ENCODE measurements at regions not wholly inside any gene's neighbourhood (a gene's known extent, or its start where the extent isn't known, plus 50 kb on each side); places are given as distances from the start of the nearest gene placed in this dataset.

DNA sequence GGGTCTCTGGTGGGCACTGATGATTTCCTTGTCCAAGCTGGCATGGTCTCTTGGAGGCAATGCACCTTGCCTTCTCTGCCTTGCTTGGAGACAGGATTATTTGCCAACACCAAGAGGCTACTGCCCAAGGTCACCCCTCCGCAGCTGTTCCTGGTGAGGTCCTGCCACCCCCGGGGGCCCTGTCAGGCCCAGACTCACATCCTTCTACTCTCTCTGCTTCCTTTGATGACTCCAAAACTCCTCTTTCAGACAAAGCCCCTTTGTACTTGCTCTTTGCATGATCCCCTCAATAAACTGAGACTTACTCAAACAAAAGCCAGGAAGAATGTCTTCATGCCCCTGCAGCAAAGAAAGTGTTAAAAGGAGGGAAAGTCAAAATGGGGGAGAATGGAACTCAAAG, 137.7 kb downstream of the MEX3B start:
- TF ChIP-seq EZH2phosphoT487 (IDR thresholded peaks at IDR 0.05; ENCODE audit: low read length) (no peak), EZH2 (optimal IDR thresholded peaks at IDR 0.05; ENCODE audit: low read depth, low read length) (no peak)
- TF ChIP-seq, protein P1, sequence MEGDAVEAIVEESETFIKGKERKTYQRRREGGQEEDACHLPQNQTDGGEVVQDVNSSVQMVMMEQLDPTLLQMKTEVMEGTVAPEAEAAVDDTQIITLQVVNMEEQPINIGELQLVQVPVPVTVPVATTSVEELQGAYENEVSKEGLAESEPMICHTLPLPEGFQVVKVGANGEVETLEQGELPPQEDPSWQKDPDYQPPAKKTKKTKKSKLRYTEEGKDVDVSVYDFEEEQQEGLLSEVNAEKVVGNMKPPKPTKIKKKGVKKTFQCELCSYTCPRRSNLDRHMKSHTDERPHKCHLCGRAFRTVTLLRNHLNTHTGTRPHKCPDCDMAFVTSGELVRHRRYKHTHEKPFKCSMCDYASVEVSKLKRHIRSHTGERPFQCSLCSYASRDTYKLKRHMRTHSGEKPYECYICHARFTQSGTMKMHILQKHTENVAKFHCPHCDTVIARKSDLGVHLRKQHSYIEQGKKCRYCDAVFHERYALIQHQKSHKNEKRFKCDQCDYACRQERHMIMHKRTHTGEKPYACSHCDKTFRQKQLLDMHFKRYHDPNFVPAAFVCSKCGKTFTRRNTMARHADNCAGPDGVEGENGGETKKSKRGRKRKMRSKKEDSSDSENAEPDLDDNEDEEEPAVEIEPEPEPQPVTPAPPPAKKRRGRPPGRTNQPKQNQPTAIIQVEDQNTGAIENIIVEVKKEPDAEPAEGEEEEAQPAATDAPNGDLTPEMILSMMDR (IDR thresholded peaks at IDR 0.05; ENCODE audit: low read length) = no peak
- Histone ChIP-seq H3K4me2 (ENCODE audit: low read depth, low read length) (no peak overlapping the region), H3K9me3 (replicated peaks; ENCODE audit: insufficient read depth, low read length) (no peaks in the 10 kb centered on the region), H3K79me2 (ENCODE audit: low read length) (no peaks in the 10 kb centered on the region), H3K27me3 (replicated peaks; ENCODE audit: insufficient read depth, low read length) (no peaks in the 10 kb centered on the region), H3F3A (ENCODE audit: insufficient read depth, low read length) (no peaks in the 10 kb centered on the region), H2AFZ (ENCODE audit: low read length) (no peak overlapping the region), H4K20me1 (ENCODE audit: insufficient read depth, low read length) (no peaks in the 10 kb centered on the region), H3K4me3 (ENCODE audit: low read length) (no peak overlapping the region), H3K9me2 (replicated peaks; ENCODE audit: insufficient read depth, low read length) (no peaks in the 10 kb centered on the region), H3K27ac (ENCODE audit: low read length) (no peak overlapping the region), H3K4me1 (ENCODE audit: low read length) (no peaks in the 10 kb centered on the region), H3K9ac (ENCODE audit: low read length) (no peak overlapping the region), H3K36me3 (replicated peaks; ENCODE audit: insufficient read depth, low read length) (no peaks in the 10 kb centered on the region)
- DNase-seq = no peak

DNA sequence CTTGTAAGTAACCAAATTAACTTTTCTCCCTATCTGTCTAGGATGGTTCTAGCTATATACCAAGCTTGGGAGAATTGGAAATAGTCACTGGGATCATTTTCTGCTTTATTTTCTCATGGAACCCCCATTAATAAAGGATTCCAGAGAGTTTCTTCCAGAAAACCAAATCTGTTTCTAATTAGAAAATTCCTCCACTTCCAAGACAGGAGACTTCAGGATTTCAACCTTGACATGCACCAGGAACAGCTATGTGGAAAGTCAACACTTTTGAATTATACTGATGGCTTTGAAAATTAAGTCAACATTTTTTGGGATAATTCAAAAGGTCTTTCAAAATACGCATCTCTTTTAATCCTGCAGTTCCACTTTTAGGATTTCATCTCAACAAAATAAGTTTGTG, 138.3 kb downstream of the MEX3B start:
- H4K20me1 ChIP-seq (ENCODE audit: insufficient read depth, low read length) = no peaks in the 10 kb centered on the region
- H3K4me1 ChIP-seq (ENCODE audit: low read length) = no peaks in the 10 kb centered on the region
- no peaks in the 10 kb centered on the region for H3F3A ChIP-seq (ENCODE audit: insufficient read depth, low read length)
- no peak for DNase-seq
- no peak overlapping the region for H3K9ac ChIP-seq (ENCODE audit: low read length)
- no peak overlapping the region for H3K4me3 ChIP-seq (ENCODE audit: low read length)
- no peaks in the 10 kb centered on the region for H3K9me3 ChIP-seq (replicated peaks; ENCODE audit: insufficient read depth, low read length)
- no peak overlapping the region for H3K4me2 ChIP-seq (ENCODE audit: low read depth, low read length)
- no peaks in the 10 kb centered on the region for H3K27me3 ChIP-seq (replicated peaks; ENCODE audit: insufficient read depth, low read length)
- no peak overlapping the region for H2AFZ ChIP-seq (ENCODE audit: low read length)
- no peak overlapping the region for H3K27ac ChIP-seq (ENCODE audit: low read length)
- H3K36me3 ChIP-seq (replicated peaks; ENCODE audit: insufficient read depth, low read length) = no peaks in the 10 kb centered on the region
- H3K9me2 ChIP-seq (replicated peaks; ENCODE audit: insufficient read depth, low read length) = no peaks in the 10 kb centered on the region
- TF ChIP-seq, protein P1 (IDR thresholded peaks at IDR 0.05; ENCODE audit: low read length) = no peak
- TF ChIP-seq EZH2phosphoT487 (IDR thresholded peaks at IDR 0.05; ENCODE audit: low read length) (no peak), EZH2 (optimal IDR thresholded peaks at IDR 0.05; ENCODE audit: low read depth, low read length) (no peak)
- H3K79me2 ChIP-seq (ENCODE audit: low read length) = no peaks in the 10 kb centered on the region

DNA sequence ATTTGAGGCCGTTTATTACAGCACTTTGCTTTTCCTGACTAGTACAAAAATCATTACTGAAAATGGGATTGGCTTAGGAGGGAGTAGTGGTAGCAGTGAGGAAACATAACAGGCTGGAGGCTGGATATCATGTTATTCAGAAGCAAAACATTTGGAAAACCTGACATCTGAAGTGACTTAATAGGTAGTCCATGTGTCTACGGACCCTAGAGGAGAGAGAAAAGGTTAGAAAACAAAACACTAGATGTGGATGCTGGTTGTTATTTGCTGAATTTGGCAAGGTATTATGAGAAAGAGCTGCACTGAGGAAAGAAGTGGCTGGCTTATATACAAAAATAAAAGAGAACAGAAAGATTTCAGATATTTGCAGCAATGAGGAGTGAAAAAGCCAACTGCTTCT, 139.9 kb downstream of the MEX3B start:
- H4K20me1 ChIP-seq (ENCODE audit: insufficient read depth, low read length) = no peaks in the 10 kb centered on the region
- no peaks in the 10 kb centered on the region for H3K4me1 ChIP-seq (ENCODE audit: low read length)
- no peak overlapping the region for H3K4me2 ChIP-seq (ENCODE audit: low read depth, low read length)
- no peaks in the 10 kb centered on the region for H3K79me2 ChIP-seq (ENCODE audit: low read length)
- no peak overlapping the region for H3K4me3 ChIP-seq (ENCODE audit: low read length)
- H3K9ac ChIP-seq (ENCODE audit: low read length) = no peak overlapping the region
- no peaks in the 10 kb centered on the region for H3K9me3 ChIP-seq (replicated peaks; ENCODE audit: insufficient read depth, low read length)
- H3F3A ChIP-seq (ENCODE audit: insufficient read depth, low read length) = no peaks in the 10 kb centered on the region
- TF ChIP-seq, protein P1 (IDR thresholded peaks at IDR 0.05; ENCODE audit: low read length) = no peak
- TF ChIP-seq EZH2 (optimal IDR thresholded peaks at IDR 0.05; ENCODE audit: low read depth, low read length) = no peak
- no peak for TF ChIP-seq EZH2phosphoT487 (IDR thresholded peaks at IDR 0.05; ENCODE audit: low read length)
- H3K9me2 ChIP-seq (replicated peaks; ENCODE audit: insufficient read depth, low read length) = no peaks in the 10 kb centered on the region
- DNase-seq = no peak
- no peaks in the 10 kb centered on the region for H3K27me3 ChIP-seq (replicated peaks; ENCODE audit: insufficient read depth, low read length)
- H3K36me3 ChIP-seq (replicated peaks; ENCODE audit: insufficient read depth, low read length) = no peaks in the 10 kb centered on the region
- no peak overlapping the region for H3K27ac ChIP-seq (ENCODE audit: low read length)
- no peak overlapping the region for H2AFZ ChIP-seq (ENCODE audit: low read length)

Measured in MM.1S (cell line).